HEK293 (cell line): ENCODE measurements at regions not wholly inside any gene's neighbourhood (a gene's known extent, or its start where the extent isn't known, plus 50 kb on each side); places are given as distances from the start of the nearest gene placed in this dataset.

ENCODE experiments used
- ZFP41 ChIP-seq: fragments of 450-650 bp; formaldehyde crosslinking; IDR thresholded peaks from 2 replicates; pipeline ENCODE4 v1.5.1; 2016; ENCODE audit warnings: missing biosample characterization, missing genetic modification characterization, borderline replicate concordance
- ZNF146 ChIP-seq: fragments of 450-650 bp; formaldehyde crosslinking; IDR thresholded peaks from 2 replicates; pipeline ENCODE4 v1.5.1; 2016; ENCODE audit warnings: missing biosample characterization, missing genetic modification characterization
- ZNF214 ChIP-seq: fragments of 450-650 bp; formaldehyde crosslinking; IDR thresholded peaks from 2 replicates; pipeline ENCODE4 v1.5.1; 2017; ENCODE audit warnings: missing biosample characterization, mild to moderate bottlenecking, missing genetic modification characterization, borderline replicate concordance
- ZNF274 ChIP-seq, 2 experiments: fragments of 200-500 bp in 1 of 2; fragments of 450-650 bp in 1 of 2; sonication (Bioruptor generic) in 1 of 2; formaldehyde crosslinking in 1 of 2; IDR thresholded peaks; 2 replicates each; pipeline versions ENCODE4 v1.5.1 to v1.6.1; 2014 to 2016; ENCODE audit warnings: borderline replicate concordance in 1 of 2, inconsistent platforms in 1 of 2, low read length in 1 of 2, missing biosample characterization in 1 of 2, missing genetic modification characterization in 1 of 2
- ZNF37A ChIP-seq: fragments of 450-650 bp; IDR thresholded peaks from 2 replicates; pipeline ENCODE4 v1.5.1; 2018; ENCODE audit warnings: missing biosample characterization, missing genetic modification characterization
- ZNF433 ChIP-seq: fragments of 450-650 bp; formaldehyde crosslinking; IDR thresholded peaks from 2 replicates; pipeline ENCODE4 v1.5.1; 2016; ENCODE audit warnings: missing biosample characterization, missing genetic modification characterization, low read depth
- ZNF529 ChIP-seq: fragments of 450-650 bp; formaldehyde crosslinking; IDR thresholded peaks from 2 replicates; pipeline ENCODE4 v1.5.1; 2017; ENCODE audit warnings: missing genetic modification characterization, missing biosample characterization; ENCODE audit not compliant: insufficient replicate concordance
- ZNF558 ChIP-seq: fragments of 450-650 bp; formaldehyde crosslinking; IDR thresholded peaks from 2 replicates; pipeline ENCODE4 v1.5.1; 2016; ENCODE audit warnings: missing biosample characterization, missing genetic modification characterization
- TF ChIP-seq, protein P1 (sequence below): fragments of 450-650 bp; formaldehyde crosslinking; IDR thresholded peaks from 2 replicates; pipeline ENCODE4 v1.5.1; 2016; ENCODE audit warnings: missing biosample characterization, missing genetic modification characterization
- TF ChIP-seq, protein P2 (sequence below): fragments of 450-650 bp; formaldehyde crosslinking; IDR thresholded peaks from 2 replicates; pipeline ENCODE4 v1.5.1; 2016; ENCODE audit warnings: missing biosample characterization, missing genetic modification characterization

DNA sequence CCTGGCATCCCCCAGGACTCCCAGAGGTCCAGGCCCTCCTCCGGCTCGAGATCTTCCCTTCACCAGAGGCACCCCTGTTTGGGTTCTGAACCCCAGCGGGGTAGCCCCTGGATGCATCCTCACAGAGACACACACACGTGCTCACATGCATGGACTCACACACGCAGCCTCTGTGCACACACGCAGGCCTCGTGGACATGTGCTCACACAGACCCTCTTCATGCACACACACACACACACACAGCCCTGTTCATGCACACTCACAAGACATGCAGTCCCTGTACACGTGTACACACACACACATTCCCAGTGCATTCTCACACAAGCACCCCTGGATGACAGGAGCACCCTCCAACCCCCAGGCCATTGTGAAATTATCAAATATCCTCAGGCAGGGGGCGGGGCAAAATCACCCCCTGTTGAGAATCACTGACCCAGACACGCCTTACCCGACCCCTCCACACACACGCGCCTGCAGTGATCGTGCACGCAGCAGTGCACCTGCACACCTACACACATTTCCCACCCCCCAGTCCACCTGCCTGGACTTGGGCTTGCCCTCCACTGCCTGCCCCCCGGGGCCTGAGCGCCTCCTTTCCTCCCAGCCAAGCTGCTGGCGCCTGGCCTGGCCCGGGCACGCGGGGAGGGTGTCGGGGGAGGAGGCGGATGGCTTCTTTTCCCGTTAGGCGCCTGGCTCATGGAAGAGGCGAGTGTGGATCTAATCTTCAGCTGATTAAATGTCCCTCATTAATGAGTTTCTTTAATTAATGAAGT, 62.6 kb downstream of the ENGASE start:
- TF ChIP-seq ZNF37A (tag by site-specific recombination) (no peak), ZNF433 (tag by site-specific recombination) (no peak), ZNF274 (IDR thresholded peaks at IDR 0.05; ENCODE audit: low read length) (no peak), ZNF274 (tag by site-specific recombination; IDR thresholded peaks at IDR 0.05; ENCODE audit: borderline replicate concordance) (no peak), ZNF529 (tag by site-specific recombination) (no peak), ZNF146 (tag by site-specific recombination) (no peak), ZNF214 (no peak), ZNF558 (tag by site-specific recombination) (no peak), ZFP41 (tag by site-specific recombination) (no peak)
- TF ChIP-seq, protein P1, sequence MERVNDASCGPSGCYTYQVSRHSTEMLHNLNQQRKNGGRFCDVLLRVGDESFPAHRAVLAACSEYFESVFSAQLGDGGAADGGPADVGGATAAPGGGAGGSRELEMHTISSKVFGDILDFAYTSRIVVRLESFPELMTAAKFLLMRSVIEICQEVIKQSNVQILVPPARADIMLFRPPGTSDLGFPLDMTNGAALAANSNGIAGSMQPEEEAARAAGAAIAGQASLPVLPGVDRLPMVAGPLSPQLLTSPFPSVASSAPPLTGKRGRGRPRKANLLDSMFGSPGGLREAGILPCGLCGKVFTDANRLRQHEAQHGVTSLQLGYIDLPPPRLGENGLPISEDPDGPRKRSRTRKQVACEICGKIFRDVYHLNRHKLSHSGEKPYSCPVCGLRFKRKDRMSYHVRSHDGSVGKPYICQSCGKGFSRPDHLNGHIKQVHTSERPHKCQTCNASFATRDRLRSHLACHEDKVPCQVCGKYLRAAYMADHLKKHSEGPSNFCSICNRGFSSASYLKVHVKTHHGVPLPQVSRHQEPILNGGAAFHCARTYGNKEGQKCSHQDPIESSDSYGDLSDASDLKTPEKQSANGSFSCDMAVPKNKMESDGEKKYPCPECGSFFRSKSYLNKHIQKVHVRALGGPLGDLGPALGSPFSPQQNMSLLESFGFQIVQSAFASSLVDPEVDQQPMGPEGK (tag by site-specific recombination), result no peak
- TF ChIP-seq, protein P2, sequence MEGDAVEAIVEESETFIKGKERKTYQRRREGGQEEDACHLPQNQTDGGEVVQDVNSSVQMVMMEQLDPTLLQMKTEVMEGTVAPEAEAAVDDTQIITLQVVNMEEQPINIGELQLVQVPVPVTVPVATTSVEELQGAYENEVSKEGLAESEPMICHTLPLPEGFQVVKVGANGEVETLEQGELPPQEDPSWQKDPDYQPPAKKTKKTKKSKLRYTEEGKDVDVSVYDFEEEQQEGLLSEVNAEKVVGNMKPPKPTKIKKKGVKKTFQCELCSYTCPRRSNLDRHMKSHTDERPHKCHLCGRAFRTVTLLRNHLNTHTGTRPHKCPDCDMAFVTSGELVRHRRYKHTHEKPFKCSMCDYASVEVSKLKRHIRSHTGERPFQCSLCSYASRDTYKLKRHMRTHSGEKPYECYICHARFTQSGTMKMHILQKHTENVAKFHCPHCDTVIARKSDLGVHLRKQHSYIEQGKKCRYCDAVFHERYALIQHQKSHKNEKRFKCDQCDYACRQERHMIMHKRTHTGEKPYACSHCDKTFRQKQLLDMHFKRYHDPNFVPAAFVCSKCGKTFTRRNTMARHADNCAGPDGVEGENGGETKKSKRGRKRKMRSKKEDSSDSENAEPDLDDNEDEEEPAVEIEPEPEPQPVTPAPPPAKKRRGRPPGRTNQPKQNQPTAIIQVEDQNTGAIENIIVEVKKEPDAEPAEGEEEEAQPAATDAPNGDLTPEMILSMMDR, result no peak
